Mesendoderm (in vitro differentiated cells): ENCODE measurements at regions not wholly inside any gene's neighbourhood (a gene's known extent, or its start where the extent isn't known, plus 50 kb on each side); places are given as distances from the start of the nearest gene placed in this dataset.
"Not testable (repeated sequence)": the region's sequence is repeated elsewhere in the genome, so short reads cannot be mapped to it uniquely, and the experiment has no call there.

Experiments
- DNase-seq: peaks from one replicate; pipeline ENCODE4 v3.0.0; 2013
- H2AK5ac ChIP-seq: 2 replicates; pipeline ENCODE4 v1.6.1; 2013; ENCODE audit warnings: low read length, inconsistent platforms
- H2BK120ac ChIP-seq: 2 replicates; pipeline ENCODE4 v1.6.1; 2013; ENCODE audit warnings: low read depth, mild to moderate bottlenecking, low read length, moderate library complexity, mixed read lengths
- H2BK15ac ChIP-seq: replicated peaks from 2 replicates; pipeline ENCODE4 v1.6.1; 2013; ENCODE audit warnings: low read depth, mild to moderate bottlenecking, moderate library complexity
- H2BK5ac ChIP-seq: 2 replicates; pipeline ENCODE4 v1.6.1; 2013; ENCODE audit warnings: low read length, inconsistent platforms
- H3K18ac ChIP-seq: 2 replicates; pipeline ENCODE4 v1.6.1; 2013; ENCODE audit warnings: mild to moderate bottlenecking, low read length, mixed read lengths
- H3K23ac ChIP-seq: one replicate; pipeline ENCODE4 v1.6.1; 2013; ENCODE audit warnings: low read length
- H3K27ac ChIP-seq: 2 replicates; pipeline ENCODE4 v1.5.1; 2013; ENCODE audit warnings: low read depth, mild to moderate bottlenecking, inconsistent platforms, low read length, moderate library complexity
- H3K27me3 ChIP-seq: 2 replicates; pipeline ENCODE4 v1.6.1; 2013; ENCODE audit warnings: low read length, control low read depth, mild to moderate bottlenecking, inconsistent platforms; ENCODE audit not compliant: insufficient read depth, poor library complexity
- H3K36me3 ChIP-seq: 2 replicates; pipeline ENCODE4 v1.6.1; 2013; ENCODE audit warnings: low read length, inconsistent platforms; ENCODE audit not compliant: control insufficient read depth, insufficient read depth
- H3K4ac ChIP-seq: one replicate; pipeline ENCODE4 v1.6.1; 2013; ENCODE audit warnings: low read depth, mild to moderate bottlenecking, low read length, moderate library complexity
- H3K4me1 ChIP-seq: 2 replicates; pipeline ENCODE4 v1.6.1; 2013; ENCODE audit warnings: low read depth, low read length, inconsistent platforms; ENCODE audit not compliant: control insufficient read depth
- H3K4me2 ChIP-seq: 2 replicates; pipeline ENCODE4 v1.6.1; 2013; ENCODE audit warnings: low read length
- H3K4me3 ChIP-seq: 2 replicates; pipeline ENCODE4 v1.5.1; 2013; ENCODE audit warnings: mild to moderate bottlenecking, low read length
- H3K56ac ChIP-seq: one replicate; pipeline ENCODE4 v1.6.1; 2013; ENCODE audit warnings: low read length
- H3K79me1 ChIP-seq: 2 replicates; pipeline ENCODE4 v1.6.1; 2013; ENCODE audit warnings: low read length, inconsistent platforms
- H3K79me2 ChIP-seq: 2 replicates; pipeline ENCODE4 v1.6.1; 2013; ENCODE audit warnings: mild to moderate bottlenecking, low read length; ENCODE audit not compliant: control insufficient read depth, insufficient read depth
- H3K9ac ChIP-seq: 2 replicates; pipeline ENCODE4 v1.6.1; 2013; ENCODE audit warnings: low read length, inconsistent platforms
- H4K5ac ChIP-seq: one replicate; pipeline ENCODE4 v1.6.1; 2013; ENCODE audit warnings: low read length
- H4K8ac ChIP-seq: one replicate; pipeline ENCODE4 v1.6.1; 2013; ENCODE audit warnings: low read depth, mild to moderate bottlenecking, control low read depth, low read length, moderate library complexity
- WGBS: extraction: QIAGEN DNeasy Blood & Tissue Kit; methylation state at CpG from one replicate; pipeline ENCODE4 v1.1.7; 2013; ENCODE audit warnings: low lambda C conversion rate, missing lambda C conversion rate; ENCODE audit not compliant: insufficient coverage; ENCODE audit errors: extremely low coverage; 5-methylcytosine and 5-hydroxymethylcytosine counted together

DNA sequence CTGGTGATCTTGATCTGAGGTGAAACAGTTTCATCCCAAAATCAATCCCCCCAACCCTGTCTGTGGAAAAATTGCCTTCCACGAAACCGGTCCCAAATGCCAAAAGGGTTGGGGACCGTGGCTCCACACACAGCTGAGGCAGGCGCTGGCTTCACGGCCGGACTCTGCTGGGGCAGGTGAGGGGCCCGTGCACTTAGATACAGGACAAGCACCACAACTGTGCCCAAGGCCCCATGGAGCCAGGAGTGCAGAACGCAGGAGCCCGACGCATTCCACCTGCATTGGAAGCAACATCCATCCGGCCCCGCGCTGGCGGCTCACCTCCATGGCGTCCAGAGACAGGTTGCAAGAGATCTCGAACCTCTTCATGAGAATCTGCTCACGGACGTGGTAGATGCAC lies 5384.4 kb upstream of the TPTE start:
- H3K18ac ChIP-seq, H2AK5ac ChIP-seq, H4K8ac ChIP-seq, H3K79me2 ChIP-seq, DNase-seq, H3K27me3 ChIP-seq, H3K4me1 ChIP-seq, H3K36me3 ChIP-seq, H2BK5ac ChIP-seq, H3K4me2 ChIP-seq, H3K27ac ChIP-seq, H3K9ac ChIP-seq, H3K56ac ChIP-seq, H3K79me1 ChIP-seq, H3K4me3 ChIP-seq, H3K4ac ChIP-seq, H3K23ac ChIP-seq, H4K5ac ChIP-seq, H2BK120ac ChIP-seq, H2BK15ac ChIP-seq: not testable (repeated sequence)
- no CpG with 5 or more reads among the region's 18 CpGs for WGBS

DNA sequence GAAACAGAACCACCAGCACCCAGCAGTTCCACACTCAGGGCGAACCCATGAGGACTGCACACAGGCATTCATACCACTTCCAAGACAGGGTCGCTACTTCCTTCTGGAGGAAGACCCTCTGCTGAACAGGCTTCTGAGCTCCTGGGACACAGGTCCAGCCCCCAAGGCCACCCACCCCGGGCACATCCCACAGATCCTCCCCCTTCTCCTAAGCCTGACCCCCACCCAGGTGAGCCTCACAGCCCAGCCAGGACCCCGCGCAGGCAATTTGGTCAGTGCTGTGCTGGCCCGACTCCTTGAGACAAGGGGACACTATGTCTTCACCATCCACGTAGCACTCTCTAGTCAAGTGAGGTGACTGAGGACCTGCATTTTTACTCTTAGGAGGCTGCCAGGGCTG lies 5382.7 kb upstream of the TPTE start:
- H3K56ac ChIP-seq, H2BK120ac ChIP-seq, H3K9ac ChIP-seq, H3K4me1 ChIP-seq, H3K27me3 ChIP-seq, H3K4me2 ChIP-seq, H3K4ac ChIP-seq, H3K79me2 ChIP-seq, H3K79me1 ChIP-seq, H3K18ac ChIP-seq, H3K27ac ChIP-seq, H3K23ac ChIP-seq, H2AK5ac ChIP-seq, DNase-seq, H2BK15ac ChIP-seq, H2BK5ac ChIP-seq, H3K36me3 ChIP-seq, H4K8ac ChIP-seq, H4K5ac ChIP-seq, H3K4me3 ChIP-seq: not testable (repeated sequence)
- no CpG with 5 or more reads among the region's 7 CpGs for WGBS

DNA sequence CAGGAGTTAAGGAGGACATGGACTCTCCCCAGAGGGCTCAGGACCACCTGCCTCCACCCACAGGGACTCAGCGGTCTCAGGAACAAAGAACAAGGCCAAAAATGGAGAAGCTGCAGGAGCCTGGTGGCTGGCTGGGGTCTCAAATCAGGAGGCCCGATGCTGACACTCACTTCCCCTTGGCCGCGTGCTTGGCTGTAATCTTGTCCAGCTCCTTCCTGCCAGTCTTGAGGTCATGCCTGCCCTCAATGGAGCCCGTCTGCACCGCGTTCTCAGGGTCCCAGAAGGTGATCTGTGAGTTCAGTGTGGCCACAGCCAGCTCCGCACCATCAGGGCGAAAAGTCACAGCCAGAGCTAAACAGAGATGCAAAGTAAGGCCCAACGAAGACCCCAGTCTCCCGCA lies 5381.9 kb upstream of the TPTE start:
- H3K9ac ChIP-seq, H2BK5ac ChIP-seq, DNase-seq, H3K79me2 ChIP-seq, H3K36me3 ChIP-seq, H2BK15ac ChIP-seq, H3K27ac ChIP-seq, H4K8ac ChIP-seq, H3K4me2 ChIP-seq, H2AK5ac ChIP-seq, H3K4ac ChIP-seq, H3K23ac ChIP-seq, H3K4me1 ChIP-seq, H3K79me1 ChIP-seq, H2BK120ac ChIP-seq, H4K5ac ChIP-seq, H3K27me3 ChIP-seq, H3K56ac ChIP-seq, H3K4me3 ChIP-seq, H3K18ac ChIP-seq: not testable (repeated sequence)
- no CpG with 5 or more reads among the region's 11 CpGs for WGBS

DNA sequence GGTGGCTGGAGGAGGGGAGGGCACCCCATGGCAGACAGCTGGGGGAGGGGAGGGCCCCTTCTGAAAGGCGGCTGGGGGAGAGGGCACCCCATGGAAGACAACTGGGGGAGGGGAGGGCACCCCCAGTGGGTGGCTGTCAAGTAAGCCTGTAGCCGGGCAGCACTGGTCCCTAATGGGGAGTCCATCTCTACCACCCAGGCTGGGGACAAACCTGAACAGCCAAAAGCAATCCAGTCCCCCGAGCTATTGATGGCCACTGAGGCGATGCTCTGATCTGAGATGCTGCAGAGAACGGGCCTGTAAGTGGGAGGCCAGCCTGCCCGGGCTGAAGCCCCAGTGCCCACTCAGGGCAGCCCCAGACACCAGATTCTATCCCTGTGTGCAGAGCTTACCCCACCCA lies 5378.4 kb upstream of the TPTE start:
- not testable (repeated sequence) for H3K4ac ChIP-seq, H3K56ac ChIP-seq, H3K79me1 ChIP-seq, H3K79me2 ChIP-seq, H2BK5ac ChIP-seq, H3K18ac ChIP-seq, H4K8ac ChIP-seq, H2BK120ac ChIP-seq, H3K4me1 ChIP-seq, H2BK15ac ChIP-seq, DNase-seq, H3K9ac ChIP-seq, H3K36me3 ChIP-seq, H3K27ac ChIP-seq, H3K23ac ChIP-seq, H3K27me3 ChIP-seq, H2AK5ac ChIP-seq, H3K4me2 ChIP-seq, H4K5ac ChIP-seq, H3K4me3 ChIP-seq
- WGBS, result no CpG with 5 or more reads among the region's 6 CpGs

DNA sequence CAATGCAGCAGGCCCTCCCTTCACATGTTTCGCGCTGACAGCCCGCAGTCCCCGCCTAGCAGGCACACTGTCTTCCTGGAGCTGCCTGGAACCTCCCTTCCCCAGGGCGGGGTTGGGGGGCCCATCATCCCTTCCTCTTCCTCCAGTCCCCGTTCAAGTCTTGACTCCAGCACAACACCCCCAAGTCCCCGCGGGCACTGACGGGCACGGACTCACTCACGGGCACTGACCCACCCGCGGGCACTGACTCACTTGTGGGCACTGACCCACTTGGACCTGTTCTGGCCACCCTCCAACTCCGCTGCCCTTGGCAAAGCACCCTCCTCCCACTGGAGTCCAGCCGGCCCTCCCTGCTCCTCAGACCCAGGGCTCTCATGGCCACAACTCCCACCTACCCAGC lies 5376.7 kb upstream of the TPTE start:
- not testable (repeated sequence) for H3K27me3 ChIP-seq, H3K56ac ChIP-seq, H2BK15ac ChIP-seq, H3K79me1 ChIP-seq, H3K23ac ChIP-seq, H3K36me3 ChIP-seq, H3K18ac ChIP-seq, H3K27ac ChIP-seq, H3K4me2 ChIP-seq, H2AK5ac ChIP-seq, H3K4ac ChIP-seq, H2BK5ac ChIP-seq, DNase-seq, H2BK120ac ChIP-seq, H3K4me1 ChIP-seq, H4K8ac ChIP-seq, H3K4me3 ChIP-seq, H3K9ac ChIP-seq, H3K79me2 ChIP-seq, H4K5ac ChIP-seq
- no CpG with 5 or more reads among the region's 15 CpGs for WGBS

DNA sequence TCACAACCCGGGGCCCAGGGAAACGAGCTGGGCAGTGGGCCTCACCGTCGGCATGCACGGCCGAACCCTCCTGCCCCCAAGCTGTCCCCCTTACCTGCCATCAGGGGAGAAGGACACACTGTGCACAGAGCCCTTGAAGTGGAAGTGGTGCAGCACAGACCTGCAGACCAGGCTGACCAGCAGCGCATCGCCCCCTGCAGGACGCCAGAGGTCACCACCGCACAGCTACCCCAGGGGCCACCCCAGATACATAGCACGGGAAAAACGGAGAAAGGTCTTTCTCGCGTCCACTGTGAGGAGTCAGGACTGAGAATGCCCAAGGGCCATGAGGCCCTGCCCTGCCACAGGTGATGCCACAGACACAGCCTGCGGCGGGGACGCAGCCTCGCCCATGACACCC lies 5373.7 kb upstream of the TPTE start:
- not testable (repeated sequence) for H2BK5ac ChIP-seq, H3K23ac ChIP-seq, H3K27ac ChIP-seq, H3K4me1 ChIP-seq, H3K4ac ChIP-seq, H4K5ac ChIP-seq, H3K9ac ChIP-seq, H3K36me3 ChIP-seq, H3K27me3 ChIP-seq, H3K4me3 ChIP-seq, H2BK15ac ChIP-seq, H3K56ac ChIP-seq, H3K18ac ChIP-seq, H2AK5ac ChIP-seq, H3K4me2 ChIP-seq, H3K79me2 ChIP-seq, H2BK120ac ChIP-seq, H3K79me1 ChIP-seq, H4K8ac ChIP-seq, DNase-seq
- no CpG with 5 or more reads among the region's 18 CpGs for WGBS
